Activated CD8-positive, alpha-beta T cell treated with anti-CD3 and anti-CD28 coated beads for 36 hours (primary cell): ENCODE measurements at regions not wholly inside any gene's neighbourhood (a gene's known extent, or its start where the extent isn't known, plus 50 kb on each side); places are given as distances from the start of the nearest gene placed in this dataset.

ENCODE experiments used
- ATAC-seq: fragments of 200-7000 bp; cut with Tn5 transposase; one replicate; pipeline ENCODE4 v1.10.0; 2021; ENCODE audit warnings: mild to moderate bottlenecking, moderate library complexity
- CTCF ChIA-PET: fragments of 350-600 bp; sonication (Branson Sonifier 250); formaldehyde crosslinking; loops from one replicate; lab custom pipeline; 2021; ENCODE audit warnings: antibody characterized with exemption; lab: Charles Lee
- POLR2A ChIA-PET: fragments of 350-600 bp; sonication (Branson Sonifier 250); formaldehyde crosslinking; loops from one replicate; lab custom pipeline; 2021; ENCODE audit warnings: antibody characterized with exemption; lab: Charles Lee
- DNase-seq: peaks from one replicate; pipeline ENCODE4 v3.0.0-alpha.2; 2020
- H3K27ac Mint-ChIP-seq: one replicate; pipeline ENCODE4 v1.8.0; 2021; ENCODE audit warnings: mild to moderate bottlenecking, mixed read lengths
- H3K27me3 Mint-ChIP-seq: one replicate; pipeline ENCODE4 v1.8.0; 2021; ENCODE audit warnings: mixed read lengths
- H3K36me3 Mint-ChIP-seq: one replicate; pipeline ENCODE4 v1.8.0; 2021; ENCODE audit warnings: low read depth, mixed read lengths
- H3K4me1 Mint-ChIP-seq: one replicate; pipeline ENCODE4 v1.8.0; 2021; ENCODE audit warnings: low read depth, mixed read lengths
- H3K4me3 Mint-ChIP-seq: one replicate; pipeline ENCODE4 v1.8.0; 2021; ENCODE audit warnings: mild to moderate bottlenecking, moderate library complexity, mixed read lengths
- H3K9me3 Mint-ChIP-seq: one replicate; pipeline ENCODE4 v1.8.0; 2021; ENCODE audit warnings: mixed read lengths
- CTCF ChIP-seq: fragments of 200-600 bp; IDR thresholded peaks from one replicate; pipeline ENCODE4 v1.8.0; 2022; ENCODE audit warnings: antibody characterized with exemption, mild to moderate bottlenecking
- intact Hi-C: fragments of 100-400 bp; cut with micrococcal nuclease; formaldehyde crosslinking; loops from one replicate; pipeline ENCODE4 v1.10.0; 2022

- no peak for DNase-seq
- peaks cover 16% of the 10 kb centered on the region for H3K9me3 Mint-ChIP-seq
- H3K27me3 Mint-ChIP-seq: no peaks in the 10 kb centered on the region
- ChIA-PET POLR2A (no interaction called here), CTCF (no interaction called here)
- no peaks in the 10 kb centered on the region for H3K36me3 Mint-ChIP-seq
- ATAC-seq: no peak
- no peak for TF ChIP-seq CTCF
- no peak overlapping the region for H3K4me3 Mint-ChIP-seq
- no peaks in the 10 kb centered on the region for H3K4me1 Mint-ChIP-seq
- intact Hi-C loops: no loop called here
- no peak overlapping the region for H3K27ac Mint-ChIP-seq
These were observed 732.7 kb downstream of the SEMA5A start for GRCh38 chr5:8813180-8813579.

- intact Hi-C loops: no loop called here
- POLR2A ChIA-PET: no interaction called here
- Mint-ChIP-seq H3K9me3 (peaks cover 19% of the 10 kb centered on the region), H3K27ac (no peak overlapping the region), H3K27me3 (no peaks in the 10 kb centered on the region), H3K4me3 (no peak overlapping the region), H3K4me1 (no peaks in the 10 kb centered on the region), H3K36me3 (no peaks in the 10 kb centered on the region)
- CTCF ChIA-PET: no interaction called here
- TF ChIP-seq CTCF: no peak
- ATAC-seq (no peak), DNase-seq (no peak)
These were observed 731.8 kb downstream of the SEMA5A start for GRCh38 chr5:8814105-8814504.

- H3K4me3 Mint-ChIP-seq: no peak overlapping the region
- no peaks in the 10 kb centered on the region for H3K4me1 Mint-ChIP-seq
- no peak for DNase-seq
- intact Hi-C loops: no loop called here
- peaks cover 4% of the 10 kb centered on the region for H3K9me3 Mint-ChIP-seq
- H3K27me3 Mint-ChIP-seq: no peaks in the 10 kb centered on the region
- no peak for ATAC-seq
- no peak overlapping the region for H3K27ac Mint-ChIP-seq
- ChIA-PET POLR2A (no interaction called here), CTCF (no interaction called here)
- H3K36me3 Mint-ChIP-seq: no peaks in the 10 kb centered on the region
- TF ChIP-seq CTCF: no peak
These were observed 721.5 kb downstream of the SEMA5A start for GRCh38 chr5:8824371-8824770.

GRCh38 chr5:8825139-8825757, 720.6 kb downstream of the SEMA5A start:
- Mint-ChIP-seq H3K36me3 (no peaks in the 10 kb centered on the region), H3K9me3 (peaks cover 4% of the 10 kb centered on the region), H3K4me3 (no peak overlapping the region), H3K4me1 (no peaks in the 10 kb centered on the region), H3K27me3 (no peaks in the 10 kb centered on the region), H3K27ac (no peak overlapping the region)
- ATAC-seq (no peak), DNase-seq (no peak)
- no peak for TF ChIP-seq CTCF
- ChIA-PET POLR2A (no interaction called here), CTCF (no interaction called here)
- intact Hi-C loops: no loop called here

GRCh38 chr5:8826508-8826907, 719.4 kb downstream of the SEMA5A start:
- DNase-seq (no peak), ATAC-seq (no peak)
- peaks cover 3% of the 10 kb centered on the region for H3K9me3 Mint-ChIP-seq
- H3K4me3 Mint-ChIP-seq: no peak overlapping the region
- no peak for TF ChIP-seq CTCF
- POLR2A ChIA-PET: no interaction called here
- no peaks in the 10 kb centered on the region for H3K4me1 Mint-ChIP-seq
- H3K36me3 Mint-ChIP-seq: no peaks in the 10 kb centered on the region
- H3K27me3 Mint-ChIP-seq: no peaks in the 10 kb centered on the region
- CTCF ChIA-PET: no interaction called here
- intact Hi-C loops: no loop called here
- no peak overlapping the region for H3K27ac Mint-ChIP-seq
